Subcutaneous abdominal adipose tissue (tissue), 5 donors: ENCODE measurements at regions not wholly inside any gene's neighbourhood (a gene's known extent, or its start where the extent isn't known, plus 50 kb on each side); places are given as distances from the start of the nearest gene placed in this dataset.

Experiments used
- H3K27ac ChIP-seq: one replicate; pipeline ENCODE4 v1.7.0; 2013; ENCODE audit warnings: low read depth, mild to moderate bottlenecking, inconsistent platforms, low read length, moderate library complexity
- H3K27me3 ChIP-seq, 5 donors: one replicate each; pipeline ENCODE4 v1.7.0; 2013; ENCODE audit warnings: low read length in 5 of 5, inconsistent platforms in 1 of 5; ENCODE audit not compliant: control insufficient read depth in 5 of 5, insufficient read depth in 4 of 5
- H3K36me3 ChIP-seq, 5 donors: one replicate each; pipeline ENCODE4 v1.7.0; 2013; ENCODE audit warnings: low read length in 5 of 5; ENCODE audit not compliant: control insufficient read depth in 5 of 5, insufficient read depth in 5 of 5
- H3K4me1 ChIP-seq, 5 donors: one replicate each; pipeline ENCODE4 v1.7.0; 2013; ENCODE audit warnings: low read length in 5 of 5, mild to moderate bottlenecking in 3 of 5, moderate library complexity in 1 of 5; ENCODE audit not compliant: control insufficient read depth in 5 of 5, insufficient read depth in 5 of 5
- H3K4me3 ChIP-seq, 5 donors: one replicate each; pipeline ENCODE4 v1.7.0; 2013; ENCODE audit warnings: low read length in 5 of 5, low read depth in 1 of 5
- H3K9ac ChIP-seq, 5 donors: one replicate each; pipeline ENCODE4 v1.7.0; 2013; ENCODE audit warnings: low read length in 5 of 5, mild to moderate bottlenecking in 4 of 5, moderate library complexity in 3 of 5
- H3K9me3 ChIP-seq, 5 donors: one replicate each; pipeline ENCODE4 v1.7.0; 2013; ENCODE audit warnings: low read length in 5 of 5; ENCODE audit not compliant: control insufficient read depth in 5 of 5
- donor health status: healthy.
- donor health status: healthy.
- donor health status: healthy.
- donor health status: healthy.
- donor health status: healthy.

DNA sequence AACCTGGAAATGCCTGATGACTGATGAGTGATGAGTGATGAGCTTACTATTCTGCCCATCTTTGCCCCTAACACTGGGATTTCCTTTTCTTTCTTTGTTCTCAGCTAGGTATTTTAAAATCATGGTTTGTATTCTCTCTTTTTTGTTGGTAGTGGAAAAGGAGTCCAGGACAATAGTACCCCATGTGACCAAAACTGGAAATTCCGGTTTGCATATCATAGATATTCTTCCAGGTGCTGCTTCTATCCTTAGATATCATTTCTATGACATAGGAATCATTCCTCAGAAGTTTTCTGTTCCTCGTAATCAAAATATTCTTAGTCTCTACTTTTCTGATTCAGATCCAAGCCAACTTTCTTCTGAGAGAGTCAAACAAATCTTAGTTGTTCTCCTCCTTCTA lies 320.5 kb upstream of the TET2 start:
- H3K4me3 ChIP-seq: no peak overlapping the region

DNA sequence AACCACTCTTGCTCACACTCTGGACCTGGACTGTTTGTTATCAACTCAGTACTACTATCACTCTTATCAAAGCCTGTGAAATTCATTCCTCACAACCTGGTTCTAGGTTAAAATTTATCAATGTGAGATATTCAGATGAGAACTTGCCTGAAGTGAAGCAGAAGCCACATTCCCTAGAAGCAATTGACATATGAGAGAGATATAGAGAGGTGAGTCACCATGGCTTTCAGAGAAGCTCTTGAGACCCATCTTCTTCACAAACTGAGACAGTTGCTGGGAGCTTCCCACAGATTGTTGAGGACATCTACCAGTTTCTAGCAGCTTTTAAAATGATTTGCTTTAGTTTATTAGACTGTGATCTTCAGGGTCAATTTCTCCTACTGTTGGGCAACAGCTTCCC lies 316.9 kb upstream of the TET2 start:
- H3K4me3 ChIP-seq: no peak overlapping the region
- no peaks in the 10 kb centered on the region for H3K27me3 ChIP-seq
- no peaks in the 10 kb centered on the region for H3K9me3 ChIP-seq
- no peaks in the 10 kb centered on the region for H3K36me3 ChIP-seq
- no peak overlapping the region for H3K27ac ChIP-seq
- H3K9ac ChIP-seq: no peak overlapping the region
- no peaks in the 10 kb centered on the region for H3K4me1 ChIP-seq

More for the DNA sequence above, 320.5 kb upstream of the TET2 start:
- Histone ChIP-seq H3K27ac (no peak overlapping the region), H3K4me1 (no peaks in the 10 kb centered on the region), H3K36me3 (no peaks in the 10 kb centered on the region), H3K9ac (no peak overlapping the region), H3K27me3 (no peaks in the 10 kb centered on the region), H3K9me3 (no peaks in the 10 kb centered on the region)

DNA sequence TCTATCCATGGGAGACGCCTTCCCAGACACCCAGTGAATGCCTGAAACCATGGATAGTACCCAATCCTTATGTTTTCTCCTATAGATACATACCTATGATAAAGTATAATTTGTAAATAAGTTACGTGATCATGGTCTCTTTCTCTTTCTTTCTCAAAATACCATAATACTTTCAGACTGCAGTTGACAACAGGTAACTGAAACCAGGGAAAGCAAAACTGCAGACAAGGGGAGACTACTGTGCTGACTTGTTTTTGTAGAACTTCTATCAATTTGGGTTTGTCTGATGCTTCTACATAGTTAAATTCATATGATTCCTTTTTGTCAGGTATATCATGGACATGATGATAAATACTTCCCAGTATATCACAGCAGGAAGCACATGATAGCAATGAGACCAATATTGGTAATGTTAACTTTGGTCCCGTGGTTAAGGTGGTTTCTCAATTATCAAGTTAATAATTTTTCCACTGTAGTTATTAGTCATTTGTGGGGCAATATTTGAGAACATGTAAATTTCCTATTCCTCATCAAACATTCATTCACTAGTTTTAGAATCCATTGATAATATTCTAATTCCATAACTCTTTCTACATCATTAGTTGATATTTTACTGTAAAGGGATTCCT lies 298.0 kb upstream of the TET2 start:
- Histone ChIP-seq H3K36me3 (no peaks in the 10 kb centered on the region), H3K27me3 (no peaks in the 10 kb centered on the region), H3K27ac (no peak overlapping the region), H3K4me1 (no peaks in the 10 kb centered on the region), H3K4me3 (no peak overlapping the region), H3K9me3 (no peaks in the 10 kb centered on the region), H3K9ac (no peak overlapping the region)

DNA sequence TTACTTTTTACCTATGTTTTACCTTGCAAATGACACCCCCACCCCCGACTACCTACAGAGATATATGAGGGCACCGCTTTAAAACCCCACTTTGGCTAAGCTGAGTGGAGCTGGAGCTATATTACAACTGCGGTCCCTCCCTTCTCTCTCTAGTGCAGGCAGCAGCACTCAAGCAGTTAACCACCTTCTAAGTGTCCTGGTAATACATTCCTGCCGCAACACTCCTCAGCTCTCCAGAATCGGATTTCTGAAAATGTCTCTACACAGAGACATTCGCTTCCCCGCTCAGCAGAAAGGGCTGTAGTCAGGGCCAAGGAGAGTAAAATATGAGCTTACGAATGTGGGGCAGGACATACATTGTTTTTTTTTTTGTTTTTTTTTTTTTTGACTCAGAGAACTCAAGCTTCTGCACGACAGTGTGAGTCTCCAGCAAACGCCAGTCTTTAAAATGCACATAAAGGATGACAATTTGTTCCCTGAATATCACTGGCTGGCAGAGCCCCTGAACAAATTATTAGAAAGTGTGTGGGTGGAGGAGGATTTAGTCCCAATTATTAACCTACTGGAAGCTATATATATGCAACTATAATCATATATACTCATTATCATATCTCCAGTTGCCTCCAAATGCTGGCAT lies 287.0 kb upstream of the TET2 start:
- Histone ChIP-seq H3K27ac (no peak overlapping the region), H3K4me3 (no peak overlapping the region), H3K9ac (no peak overlapping the region), H3K4me1 (no peaks in the 10 kb centered on the region), H3K9me3 (no peaks in the 10 kb centered on the region), H3K27me3 (peaks cover 0 to 2% (median 0%) of the 10 kb centered on the region in 5 donors), H3K36me3 (no peaks in the 10 kb centered on the region)

DNA sequence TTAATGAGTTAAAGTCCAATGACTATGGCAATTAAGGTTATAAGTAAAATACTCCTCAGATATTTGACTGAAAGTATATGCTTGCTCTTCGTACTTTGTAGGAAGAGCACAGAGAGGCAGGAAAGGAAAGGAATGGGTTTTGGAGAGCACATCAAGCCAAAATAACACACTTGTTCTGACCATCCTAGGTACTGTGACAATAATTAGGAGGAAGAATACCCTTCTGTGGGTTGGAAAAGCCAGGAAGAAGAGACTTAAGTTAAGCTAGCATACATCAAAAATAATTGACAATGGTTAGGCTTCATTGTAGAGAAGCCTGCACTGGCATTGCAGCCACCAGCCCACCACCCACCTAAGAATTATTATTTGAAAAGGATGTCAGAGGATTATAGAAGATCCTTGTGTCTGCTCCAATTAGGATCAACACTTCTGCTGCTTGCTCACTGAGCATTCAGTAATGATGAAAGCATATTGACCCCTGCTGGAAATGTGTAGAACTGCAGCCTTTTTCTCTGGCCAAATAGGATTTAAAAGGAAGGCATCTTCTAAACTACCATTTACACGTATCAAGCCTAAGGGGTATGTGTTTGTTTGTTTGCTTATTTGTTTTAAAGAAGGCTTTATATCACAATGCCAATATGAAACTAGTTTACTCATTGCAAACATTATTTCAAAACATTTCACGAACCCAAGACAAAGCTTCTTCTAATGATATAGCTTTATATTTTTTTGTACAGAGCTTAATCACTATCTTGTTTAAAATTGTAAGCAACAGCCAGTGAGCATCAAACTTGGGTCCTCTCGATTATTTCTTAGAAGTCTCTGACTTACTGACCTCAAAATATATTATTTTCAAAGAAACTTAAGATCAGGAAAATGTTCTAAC lies 286.2 kb upstream of the TET2 start:
- Histone ChIP-seq H3K27me3 (peaks cover 0 to 2% (median 0%) of the 10 kb centered on the region in 5 donors), H3K4me3 (no peak overlapping the region), H3K36me3 (no peaks in the 10 kb centered on the region), H3K4me1 (no peaks in the 10 kb centered on the region), H3K9ac (no peak overlapping the region), H3K9me3 (no peaks in the 10 kb centered on the region), H3K27ac (no peak overlapping the region)

DNA sequence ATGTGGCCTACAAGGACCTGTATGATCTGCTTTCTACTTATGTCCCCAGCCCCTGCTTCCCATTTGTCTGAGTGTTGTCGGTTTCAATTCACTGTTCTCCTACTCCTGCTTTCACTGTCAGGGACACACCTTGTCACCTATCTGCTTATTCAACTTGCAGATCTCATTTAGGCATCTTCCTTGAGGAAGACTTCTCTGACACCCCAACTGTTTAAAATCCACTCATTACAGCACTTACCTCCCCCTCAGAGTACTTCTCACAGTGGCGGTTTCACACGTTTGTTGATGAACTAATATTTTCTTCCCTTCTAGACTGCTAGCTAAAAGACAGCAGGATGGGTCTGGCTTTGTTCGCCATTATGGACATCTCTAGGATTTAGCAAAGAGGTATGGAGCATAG lies 279.9 kb upstream of the TET2 start:
- no peaks in the 10 kb centered on the region for H3K9me3 ChIP-seq
- H3K9ac ChIP-seq: no peak overlapping the region
- H3K27ac ChIP-seq: no peak overlapping the region
- no peaks in the 10 kb centered on the region for H3K27me3 ChIP-seq
- H3K4me1 ChIP-seq: no peaks in the 10 kb centered on the region
- no peak overlapping the region for H3K4me3 ChIP-seq
- H3K36me3 ChIP-seq: no peaks in the 10 kb centered on the region

DNA sequence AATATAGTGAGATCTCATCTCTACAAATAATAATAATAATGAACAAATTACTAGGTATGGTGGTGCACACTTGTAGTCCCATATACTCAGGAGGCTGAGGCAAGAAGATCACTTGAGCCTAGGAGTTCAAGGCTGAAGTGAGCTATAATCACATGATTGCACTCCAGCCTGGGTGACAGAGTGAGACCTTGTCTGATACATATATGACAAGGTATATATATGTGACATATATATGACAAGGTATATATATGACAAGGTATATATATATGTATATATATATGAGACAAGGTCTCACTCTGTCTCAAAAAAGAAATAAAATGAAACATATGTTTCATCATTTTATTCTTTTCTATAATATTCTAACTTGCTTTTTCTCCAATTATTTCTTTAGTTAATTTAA lies 278.1 kb upstream of the TET2 start:
- H3K27me3 ChIP-seq: no peaks in the 10 kb centered on the region
- H3K9ac ChIP-seq: no peak overlapping the region
- no peak overlapping the region for H3K27ac ChIP-seq
- H3K36me3 ChIP-seq: no peaks in the 10 kb centered on the region
- H3K4me3 ChIP-seq: no peak overlapping the region
- H3K9me3 ChIP-seq: no peaks in the 10 kb centered on the region
- H3K4me1 ChIP-seq: no peaks in the 10 kb centered on the region

DNA sequence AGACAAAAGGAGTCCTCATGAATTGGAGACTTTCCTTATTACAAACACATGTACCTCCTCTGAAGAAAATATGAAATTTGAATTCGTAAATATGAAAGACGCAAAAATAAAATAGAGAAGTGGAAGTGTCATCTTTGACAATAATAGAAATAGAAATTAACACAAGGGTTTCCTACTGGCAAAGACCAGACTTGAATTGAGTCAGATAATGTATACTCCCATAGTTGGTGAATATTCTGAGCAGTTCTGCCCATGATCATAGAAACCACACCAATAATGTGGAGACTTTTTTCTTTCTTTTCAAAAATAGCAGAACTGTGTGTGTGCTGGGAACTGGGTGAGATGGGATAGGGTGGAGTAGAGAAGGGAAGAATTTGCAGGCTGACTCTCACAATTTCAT lies 277.7 kb upstream of the TET2 start:
- H3K4me3 ChIP-seq: no peak overlapping the region
- H3K4me1 ChIP-seq: no peaks in the 10 kb centered on the region
- H3K9me3 ChIP-seq: no peaks in the 10 kb centered on the region
- H3K9ac ChIP-seq: no peak overlapping the region
- no peak overlapping the region for H3K27ac ChIP-seq
- H3K36me3 ChIP-seq: no peaks in the 10 kb centered on the region
- no peaks in the 10 kb centered on the region for H3K27me3 ChIP-seq

DNA sequence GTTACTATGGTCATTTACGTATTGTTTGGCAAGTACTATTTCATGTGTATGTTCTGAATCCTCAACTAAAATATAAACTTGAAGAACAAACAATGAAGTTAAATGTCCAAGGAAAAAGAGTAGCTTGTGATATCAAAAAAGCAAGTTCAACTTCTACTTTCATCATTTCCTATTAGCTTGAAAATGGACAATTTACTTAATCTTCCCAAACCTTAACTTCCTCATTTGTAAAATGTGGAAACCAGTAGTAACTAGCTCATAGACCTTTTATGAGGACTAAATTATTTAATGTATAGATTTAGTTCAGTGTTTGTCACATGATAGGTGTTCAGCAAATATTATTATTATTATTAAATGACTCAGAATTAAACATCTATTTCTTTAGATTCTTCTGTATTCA lies 276.8 kb upstream of the TET2 start:
- H3K4me3 ChIP-seq: no peak overlapping the region
- H3K36me3 ChIP-seq: no peaks in the 10 kb centered on the region
- H3K4me1 ChIP-seq: no peaks in the 10 kb centered on the region
- H3K9me3 ChIP-seq: no peaks in the 10 kb centered on the region
- no peak overlapping the region for H3K27ac ChIP-seq
- no peaks in the 10 kb centered on the region for H3K27me3 ChIP-seq
- no peak overlapping the region for H3K9ac ChIP-seq

DNA sequence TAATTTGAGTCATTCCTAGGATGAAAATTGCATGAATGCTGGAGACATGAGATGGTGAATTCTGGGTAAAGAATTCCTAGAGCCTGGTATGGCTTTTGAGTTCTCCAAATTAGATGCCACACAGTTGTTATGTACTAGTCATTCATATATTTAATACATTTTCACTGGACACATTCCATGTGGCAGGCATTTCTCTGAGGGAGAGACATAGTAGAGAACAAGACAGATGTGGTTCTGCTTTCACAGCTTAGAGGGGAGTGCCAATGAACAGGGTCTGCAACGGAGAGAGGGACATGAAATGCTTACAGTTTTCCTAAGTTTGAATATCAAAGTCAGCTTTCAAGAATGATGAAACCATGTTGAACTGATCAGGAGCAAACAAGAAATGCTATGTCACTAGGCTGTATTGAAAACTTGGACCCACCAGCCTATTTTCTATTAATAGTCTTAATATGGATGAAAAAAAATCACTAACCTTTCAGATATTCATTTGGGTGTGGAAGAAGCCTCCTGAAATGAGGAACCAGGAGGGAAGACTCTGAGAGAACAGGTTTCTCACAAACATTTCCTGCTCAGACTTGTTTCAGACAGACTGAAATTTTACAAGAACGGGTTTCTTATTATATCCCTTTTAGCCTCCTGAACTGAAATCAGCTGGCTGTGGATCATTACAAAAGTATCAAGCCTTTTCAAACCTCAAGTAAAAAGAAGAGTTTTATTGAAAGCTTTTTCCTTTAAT lies 276.0 kb upstream of the TET2 start:
- H3K9ac ChIP-seq: no peak overlapping the region
- H3K27me3 ChIP-seq: no peaks in the 10 kb centered on the region
- H3K4me1 ChIP-seq: no peaks in the 10 kb centered on the region
- no peaks in the 10 kb centered on the region for H3K9me3 ChIP-seq
- H3K4me3 ChIP-seq: no peak overlapping the region
- no peak overlapping the region for H3K27ac ChIP-seq
- no peaks in the 10 kb centered on the region for H3K36me3 ChIP-seq
